Calu3 (cell line): ENCODE measurements at regions not wholly inside any gene's neighbourhood (a gene's known extent, or its start where the extent isn't known, plus 50 kb on each side); places are given as distances from the start of the nearest gene placed in this dataset.

ENCODE experiments used
- BruUV-seq: library from RNA; stranded (reverse); fragments of 400-500 nt; replicated peaks from 2 replicates; lab custom pipeline; 2021; lab: Mats Ljungman, UMichigan
- CTCF ChIA-PET: fragments of 300-600 bp; sonication (Branson Sonifier 250); formaldehyde crosslinking; loops from one replicate; lab custom pipeline; 2022; ENCODE audit warnings: antibody characterized with exemption; lab: Charles Lee
- DNase-seq: peaks from one replicate; pipeline ENCODE4 v3.0.0; 2022
- H3K27ac Mint-ChIP-seq: one replicate; pipeline ENCODE4 v1.8.0; 2022; ENCODE audit warnings: mixed read lengths; ENCODE audit not compliant: unreplicated experiment
- H3K27me3 Mint-ChIP-seq: one replicate; pipeline ENCODE4 v1.8.0; 2022; ENCODE audit warnings: mixed read lengths; ENCODE audit not compliant: unreplicated experiment
- H3K36me3 Mint-ChIP-seq: one replicate; pipeline ENCODE4 v1.8.0; 2022; ENCODE audit warnings: mild to moderate bottlenecking, moderate library complexity, mixed read lengths; ENCODE audit not compliant: insufficient read depth, unreplicated experiment
- H3K4me1 Mint-ChIP-seq: one replicate; pipeline ENCODE4 v1.8.0; 2022; ENCODE audit warnings: mild to moderate bottlenecking, low read depth, mixed read lengths; ENCODE audit not compliant: unreplicated experiment
- H3K4me3 Mint-ChIP-seq: one replicate; pipeline ENCODE4 v1.8.0; 2022; ENCODE audit warnings: mild to moderate bottlenecking, low read depth, moderate library complexity, mixed read lengths; ENCODE audit not compliant: unreplicated experiment
- H3K9me3 Mint-ChIP-seq: one replicate; pipeline ENCODE4 v1.8.0; 2022; ENCODE audit warnings: low read depth, mixed read lengths; ENCODE audit not compliant: unreplicated experiment
- intact Hi-C: fragments of 100-400 bp; cut with micrococcal nuclease; formaldehyde crosslinking; loops from one replicate; pipeline ENCODE4 v1.10.0; 2022; ENCODE audit not compliant: unreplicated experiment
- TF ChIP-seq, protein P1 (sequence below): fragments of 200-600 bp; IDR thresholded peaks from one replicate; pipeline ENCODE4 v1.8.0; 2022; ENCODE audit warnings: antibody characterized with exemption; ENCODE audit not compliant: unreplicated experiment

DNA sequence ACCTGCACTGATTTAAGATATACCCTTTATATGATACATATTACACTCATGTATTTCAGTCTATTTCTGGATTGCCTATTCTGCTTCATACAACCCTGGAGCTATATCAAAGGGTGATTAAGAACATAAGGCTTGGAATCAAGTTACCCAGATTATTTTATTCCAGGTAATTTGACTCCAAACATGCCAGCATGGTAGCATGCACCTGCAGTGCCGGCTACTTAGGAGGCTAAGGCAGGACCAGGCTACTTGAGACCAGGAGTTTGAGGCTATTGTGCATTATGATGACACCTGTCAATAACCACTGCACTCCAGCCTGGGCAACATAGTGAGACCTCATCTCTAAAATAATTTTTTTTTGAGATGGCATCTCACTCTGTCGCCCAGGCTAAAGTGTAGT is 50.4 kb upstream of the NEO1 start:
- DNase-seq, result no peak
- Mint-ChIP-seq H3K4me1 (no peaks in the 10 kb centered on the region), H3K4me3 (no peak overlapping the region), H3K27ac (no peak overlapping the region), H3K27me3 (peaks cover 54% of the 10 kb centered on the region), H3K36me3 (no peaks in the 10 kb centered on the region), H3K9me3 (no peaks in the 10 kb centered on the region)
- intact Hi-C loops, result no loop called here
- BruUV-seq, result no TSS peak
- CTCF ChIA-PET, result no interaction called here
- TF ChIP-seq, protein P1, sequence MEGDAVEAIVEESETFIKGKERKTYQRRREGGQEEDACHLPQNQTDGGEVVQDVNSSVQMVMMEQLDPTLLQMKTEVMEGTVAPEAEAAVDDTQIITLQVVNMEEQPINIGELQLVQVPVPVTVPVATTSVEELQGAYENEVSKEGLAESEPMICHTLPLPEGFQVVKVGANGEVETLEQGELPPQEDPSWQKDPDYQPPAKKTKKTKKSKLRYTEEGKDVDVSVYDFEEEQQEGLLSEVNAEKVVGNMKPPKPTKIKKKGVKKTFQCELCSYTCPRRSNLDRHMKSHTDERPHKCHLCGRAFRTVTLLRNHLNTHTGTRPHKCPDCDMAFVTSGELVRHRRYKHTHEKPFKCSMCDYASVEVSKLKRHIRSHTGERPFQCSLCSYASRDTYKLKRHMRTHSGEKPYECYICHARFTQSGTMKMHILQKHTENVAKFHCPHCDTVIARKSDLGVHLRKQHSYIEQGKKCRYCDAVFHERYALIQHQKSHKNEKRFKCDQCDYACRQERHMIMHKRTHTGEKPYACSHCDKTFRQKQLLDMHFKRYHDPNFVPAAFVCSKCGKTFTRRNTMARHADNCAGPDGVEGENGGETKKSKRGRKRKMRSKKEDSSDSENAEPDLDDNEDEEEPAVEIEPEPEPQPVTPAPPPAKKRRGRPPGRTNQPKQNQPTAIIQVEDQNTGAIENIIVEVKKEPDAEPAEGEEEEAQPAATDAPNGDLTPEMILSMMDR, result no peak

DNA sequence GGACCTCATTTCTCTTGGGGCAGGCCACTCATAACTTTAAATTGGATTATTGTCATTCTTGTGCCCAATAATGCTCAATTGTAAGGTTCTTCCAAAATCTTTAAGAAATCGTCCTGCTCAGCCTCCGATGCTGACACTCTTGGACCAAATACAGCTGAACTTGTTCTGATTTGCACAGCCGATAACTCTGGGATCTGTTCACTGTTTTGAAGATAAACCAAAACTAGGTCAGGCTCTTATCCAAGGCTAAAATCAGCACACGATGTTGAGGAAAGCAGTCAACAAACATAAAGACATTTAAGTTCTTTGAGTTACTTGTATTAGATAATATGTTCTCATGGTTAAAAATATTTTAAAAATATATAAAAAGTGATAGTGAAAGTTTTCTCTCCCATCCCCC is 52.0 kb upstream of the NEO1 start:
- Mint-ChIP-seq H3K27me3 (peaks cover 59% of the 10 kb centered on the region), H3K4me1 (no peaks in the 10 kb centered on the region), H3K27ac (no peak overlapping the region), H3K4me3 (no peak overlapping the region), H3K9me3 (no peaks in the 10 kb centered on the region), H3K36me3 (no peaks in the 10 kb centered on the region)
- TF ChIP-seq, protein P1, result no peak
- no TSS peak for BruUV-seq
- CTCF ChIA-PET, result no interaction called here
- intact Hi-C loops, result no loop called here
- DNase-seq, result no peak

DNA sequence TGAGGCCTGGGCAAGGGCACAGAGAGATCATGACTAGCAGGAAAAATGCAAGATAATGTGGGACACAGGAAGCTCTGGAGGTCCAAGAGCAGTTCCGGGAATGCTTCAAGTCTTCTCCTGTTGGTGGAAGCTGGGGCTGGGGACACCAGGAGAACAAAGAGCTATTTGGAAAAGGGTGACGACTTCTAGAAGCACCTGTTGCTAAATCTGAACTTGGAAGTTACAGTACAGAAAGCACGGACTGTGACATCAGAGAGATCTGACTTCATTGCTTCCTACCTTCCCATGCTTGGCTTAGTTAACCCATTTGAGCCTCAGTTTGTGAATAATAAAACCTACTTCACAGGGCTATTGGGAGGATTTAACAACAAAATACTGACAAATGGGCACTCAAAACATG is 52.7 kb upstream of the NEO1 start:
- intact Hi-C loops, result no loop called here
- TF ChIP-seq, protein P1, result no peak
- CTCF ChIA-PET, result interaction anchor here (0.6 kb wide), 1 partner anchor 539 kb away, joined by 5 read pairs; no protein-coding TSS in a partner anchor
- Mint-ChIP-seq H3K4me3 (no peak overlapping the region), H3K27me3 (peaks cover 52% of the 10 kb centered on the region), H3K9me3 (no peaks in the 10 kb centered on the region), H3K4me1 (no peaks in the 10 kb centered on the region), H3K27ac (no peak overlapping the region), H3K36me3 (no peaks in the 10 kb centered on the region)
- BruUV-seq, result no TSS peak
- no peak for DNase-seq

DNA sequence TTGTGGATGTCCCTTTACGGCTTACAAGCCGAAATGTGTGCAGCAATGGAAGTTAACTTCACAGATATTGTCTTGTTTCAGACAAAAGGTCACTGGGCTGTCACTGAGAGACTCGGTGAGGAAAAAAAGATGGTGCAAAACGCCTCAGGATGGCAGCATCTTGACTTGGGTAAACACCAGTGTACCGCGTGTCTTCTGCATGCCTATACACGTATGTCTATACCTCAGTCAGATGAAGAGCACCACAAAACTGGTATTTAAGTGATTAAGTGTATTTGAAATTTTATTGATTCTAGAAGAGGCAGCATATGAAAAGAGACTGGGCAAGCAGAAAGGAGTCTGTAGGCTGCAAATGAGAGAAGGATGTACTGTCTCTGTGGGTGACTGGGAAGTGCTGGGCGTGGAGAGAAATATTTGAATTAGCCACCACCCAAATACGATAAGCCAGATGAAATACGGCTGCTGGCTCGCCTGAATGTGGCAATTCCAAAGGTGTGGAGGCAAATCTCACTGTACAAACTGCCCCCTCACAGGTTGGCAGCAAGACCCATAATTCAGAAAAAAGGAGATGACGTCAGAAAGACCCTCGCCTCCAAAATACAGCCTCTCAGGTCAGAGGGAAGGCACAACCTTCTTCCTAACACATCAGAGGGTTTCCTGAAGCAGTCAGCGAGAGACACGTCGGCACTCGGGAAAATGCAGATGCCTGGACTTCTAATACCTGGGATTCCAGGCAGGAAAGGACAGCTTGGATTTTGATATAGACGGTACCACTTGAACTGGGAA is 53.4 kb upstream of the NEO1 start:
- no peaks in the 10 kb centered on the region for H3K4me1 Mint-ChIP-seq
- intact Hi-C loops, result no loop called here
- H3K9me3 Mint-ChIP-seq, result no peaks in the 10 kb centered on the region
- BruUV-seq, result no TSS peak
- no peak overlapping the region for H3K4me3 Mint-ChIP-seq
- DNase-seq, result no peak
- no peaks in the 10 kb centered on the region for H3K36me3 Mint-ChIP-seq
- H3K27me3 Mint-ChIP-seq, result peaks cover 50% of the 10 kb centered on the region
- CTCF ChIA-PET, result interaction anchor here (0.6 kb wide), 1 partner anchor 540 kb away, joined by 5 read pairs; no protein-coding TSS in a partner anchor
- no peak overlapping the region for H3K27ac Mint-ChIP-seq
- TF ChIP-seq, protein P1, result no peak
